ENCODE measurements at regions not wholly inside any gene's neighbourhood (a gene's known extent, or its start where the extent isn't known, plus 50 kb on each side); places are given as distances from the start of the nearest gene placed in this dataset.

DNA sequence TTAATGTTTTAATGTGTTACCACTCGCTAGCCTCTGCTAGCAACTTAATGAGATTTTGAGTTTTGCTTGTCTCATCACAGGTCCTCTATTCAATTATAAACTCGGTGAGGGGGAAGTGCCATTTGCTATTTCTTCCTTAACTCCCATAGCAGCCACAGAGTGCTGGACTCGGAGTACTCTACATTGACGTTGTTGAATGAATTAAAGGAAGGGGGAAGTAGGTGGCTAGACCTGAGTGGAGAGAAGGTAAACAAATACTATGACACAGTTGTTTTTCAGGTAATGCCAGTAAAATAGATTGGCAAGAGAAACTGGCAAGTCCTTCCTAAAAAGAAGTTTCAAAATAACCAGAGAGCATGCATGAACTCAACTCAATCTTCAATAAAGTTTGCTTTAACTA lies 339.3 kb downstream of the HRH4 start:
- no peaks in the 10 kb centered on the region for H3K36me3 ChIP-seq (ENCODE audit: control insufficient read depth in 4 of 4, insufficient read depth in 3 of 4, low read depth in 1 of 4, low read length in 3 of 4)
- DNase-seq (ENCODE audit: low spot score) = no peak
- H3K9ac ChIP-seq (ENCODE audit: low read depth in 1 of 2, low read length in 2 of 2) = no peak overlapping the region
- no peak overlapping the region for H3K4me3 ChIP-seq (ENCODE audit: low read depth in 1 of 3, low read length in 3 of 3)
- no peak overlapping the region for H3K27ac ChIP-seq (ENCODE audit: low read depth in 1 of 2, low read length in 2 of 2)
- no peaks in the 10 kb centered on the region for H3K4me1 ChIP-seq (ENCODE audit: control insufficient read depth in 4 of 4, insufficient read depth in 4 of 4, low read length in 3 of 4)
- 48% methylated on average over 4 of the region's 4 CpGs for WGBS
- TF ChIP-seq HNF4A (conservative IDR thresholded peaks at IDR 0.05) (no peak), FOXA1 (IDR thresholded peaks at IDR 0.05) (no peak), EGR1 (IDR thresholded peaks at IDR 0.05; ENCODE audit: low read depth in 2 of 2) (no peak), SP1 (IDR thresholded peaks at IDR 0.05) (no peak), NR2F2 (IDR thresholded peaks at IDR 0.05) (no peak), HNF4G (IDR thresholded peaks at IDR 0.05) (no peak), JUND (IDR thresholded peaks at IDR 0.05) (no peak), RXRA (IDR thresholded peaks at IDR 0.05) (no peak), GABPA (IDR thresholded peaks at IDR 0.05 in 1 of 2, conservative IDR thresholded peaks at IDR 0.05 in 1 of 2) (no peak), RAD21 (IDR thresholded peaks at IDR 0.05) (no peak), YY1 (IDR thresholded peaks at IDR 0.05) (no peak), TAF1 (conservative IDR thresholded peaks at IDR 0.05) (no peak), FOXA2 (IDR thresholded peaks at IDR 0.05) (no peak)
- TF ChIP-seq, protein P1, sequence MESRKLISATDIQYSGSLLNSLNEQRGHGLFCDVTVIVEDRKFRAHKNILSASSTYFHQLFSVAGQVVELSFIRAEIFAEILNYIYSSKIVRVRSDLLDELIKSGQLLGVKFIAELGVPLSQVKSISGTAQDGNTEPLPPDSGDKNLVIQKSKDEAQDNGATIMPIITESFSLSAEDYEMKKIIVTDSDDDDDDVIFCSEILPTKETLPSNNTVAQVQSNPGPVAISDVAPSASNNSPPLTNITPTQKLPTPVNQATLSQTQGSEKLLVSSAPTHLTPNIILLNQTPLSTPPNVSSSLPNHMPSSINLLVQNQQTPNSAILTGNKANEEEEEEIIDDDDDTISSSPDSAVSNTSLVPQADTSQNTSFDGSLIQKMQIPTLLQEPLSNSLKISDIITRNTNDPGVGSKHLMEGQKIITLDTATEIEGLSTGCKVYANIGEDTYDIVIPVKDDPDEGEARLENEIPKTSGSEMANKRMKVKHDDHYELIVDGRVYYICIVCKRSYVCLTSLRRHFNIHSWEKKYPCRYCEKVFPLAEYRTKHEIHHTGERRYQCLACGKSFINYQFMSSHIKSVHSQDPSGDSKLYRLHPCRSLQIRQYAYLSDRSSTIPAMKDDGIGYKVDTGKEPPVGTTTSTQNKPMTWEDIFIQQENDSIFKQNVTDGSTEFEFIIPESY (IDR thresholded peaks at IDR 0.05) = no peak
- TF ChIP-seq, protein P2, sequence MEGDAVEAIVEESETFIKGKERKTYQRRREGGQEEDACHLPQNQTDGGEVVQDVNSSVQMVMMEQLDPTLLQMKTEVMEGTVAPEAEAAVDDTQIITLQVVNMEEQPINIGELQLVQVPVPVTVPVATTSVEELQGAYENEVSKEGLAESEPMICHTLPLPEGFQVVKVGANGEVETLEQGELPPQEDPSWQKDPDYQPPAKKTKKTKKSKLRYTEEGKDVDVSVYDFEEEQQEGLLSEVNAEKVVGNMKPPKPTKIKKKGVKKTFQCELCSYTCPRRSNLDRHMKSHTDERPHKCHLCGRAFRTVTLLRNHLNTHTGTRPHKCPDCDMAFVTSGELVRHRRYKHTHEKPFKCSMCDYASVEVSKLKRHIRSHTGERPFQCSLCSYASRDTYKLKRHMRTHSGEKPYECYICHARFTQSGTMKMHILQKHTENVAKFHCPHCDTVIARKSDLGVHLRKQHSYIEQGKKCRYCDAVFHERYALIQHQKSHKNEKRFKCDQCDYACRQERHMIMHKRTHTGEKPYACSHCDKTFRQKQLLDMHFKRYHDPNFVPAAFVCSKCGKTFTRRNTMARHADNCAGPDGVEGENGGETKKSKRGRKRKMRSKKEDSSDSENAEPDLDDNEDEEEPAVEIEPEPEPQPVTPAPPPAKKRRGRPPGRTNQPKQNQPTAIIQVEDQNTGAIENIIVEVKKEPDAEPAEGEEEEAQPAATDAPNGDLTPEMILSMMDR (IDR thresholded peaks at IDR 0.05; ENCODE audit: low read depth, low read length, missing input control) = no peak
- TF ChIP-seq, protein P3, sequence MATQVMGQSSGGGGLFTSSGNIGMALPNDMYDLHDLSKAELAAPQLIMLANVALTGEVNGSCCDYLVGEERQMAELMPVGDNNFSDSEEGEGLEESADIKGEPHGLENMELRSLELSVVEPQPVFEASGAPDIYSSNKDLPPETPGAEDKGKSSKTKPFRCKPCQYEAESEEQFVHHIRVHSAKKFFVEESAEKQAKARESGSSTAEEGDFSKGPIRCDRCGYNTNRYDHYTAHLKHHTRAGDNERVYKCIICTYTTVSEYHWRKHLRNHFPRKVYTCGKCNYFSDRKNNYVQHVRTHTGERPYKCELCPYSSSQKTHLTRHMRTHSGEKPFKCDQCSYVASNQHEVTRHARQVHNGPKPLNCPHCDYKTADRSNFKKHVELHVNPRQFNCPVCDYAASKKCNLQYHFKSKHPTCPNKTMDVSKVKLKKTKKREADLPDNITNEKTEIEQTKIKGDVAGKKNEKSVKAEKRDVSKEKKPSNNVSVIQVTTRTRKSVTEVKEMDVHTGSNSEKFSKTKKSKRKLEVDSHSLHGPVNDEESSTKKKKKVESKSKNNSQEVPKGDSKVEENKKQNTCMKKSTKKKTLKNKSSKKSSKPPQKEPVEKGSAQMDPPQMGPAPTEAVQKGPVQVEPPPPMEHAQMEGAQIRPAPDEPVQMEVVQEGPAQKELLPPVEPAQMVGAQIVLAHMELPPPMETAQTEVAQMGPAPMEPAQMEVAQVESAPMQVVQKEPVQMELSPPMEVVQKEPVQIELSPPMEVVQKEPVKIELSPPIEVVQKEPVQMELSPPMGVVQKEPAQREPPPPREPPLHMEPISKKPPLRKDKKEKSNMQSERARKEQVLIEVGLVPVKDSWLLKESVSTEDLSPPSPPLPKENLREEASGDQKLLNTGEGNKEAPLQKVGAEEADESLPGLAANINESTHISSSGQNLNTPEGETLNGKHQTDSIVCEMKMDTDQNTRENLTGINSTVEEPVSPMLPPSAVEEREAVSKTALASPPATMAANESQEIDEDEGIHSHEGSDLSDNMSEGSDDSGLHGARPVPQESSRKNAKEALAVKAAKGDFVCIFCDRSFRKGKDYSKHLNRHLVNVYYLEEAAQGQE (IDR thresholded peaks at IDR 0.05) = no peak
- TF ChIP-seq, protein P4, sequence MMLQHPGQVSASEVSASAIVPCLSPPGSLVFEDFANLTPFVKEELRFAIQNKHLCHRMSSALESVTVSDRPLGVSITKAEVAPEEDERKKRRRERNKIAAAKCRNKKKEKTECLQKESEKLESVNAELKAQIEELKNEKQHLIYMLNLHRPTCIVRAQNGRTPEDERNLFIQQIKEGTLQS (IDR thresholded peaks at IDR 0.05) = no peak
- TF ChIP-seq, protein P5, sequence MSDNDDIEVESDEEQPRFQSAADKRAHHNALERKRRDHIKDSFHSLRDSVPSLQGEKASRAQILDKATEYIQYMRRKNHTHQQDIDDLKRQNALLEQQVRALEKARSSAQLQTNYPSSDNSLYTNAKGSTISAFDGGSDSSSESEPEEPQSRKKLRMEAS (IDR thresholded peaks at IDR 0.05) = no peak
- H3K9me3 ChIP-seq (ENCODE audit: control insufficient read depth in 4 of 4, low read length in 3 of 4) = no peaks in the 10 kb centered on the region
- peaks cover 0 to 6% (median 0%) of the 10 kb centered on the region in 4 donors for H3K27me3 ChIP-seq (ENCODE audit: control insufficient read depth in 4 of 4, insufficient read depth in 4 of 4, low read length in 3 of 4)

Measured in liver (tissue), 8 donors.